ENCODE measurements at regions not wholly inside any gene's neighbourhood (a gene's known extent, or its start where the extent isn't known, plus 50 kb on each side); places are given as distances from the start of the nearest gene placed in this dataset.
"Not testable (repeated sequence)": the region's sequence is repeated elsewhere in the genome, so short reads cannot be mapped to it uniquely, and the experiment has no call there.

- Histone ChIP-seq H2AFZ (ENCODE audit: low read length) (no peak overlapping the region), H3K4me1 (ENCODE audit: insufficient read depth, low read length, poor library complexity, severe bottlenecking) (no peaks in the 10 kb centered on the region), H3K79me2 (ENCODE audit: insufficient read depth, low read length) (no peaks in the 10 kb centered on the region), H3F3A (ENCODE audit: low read depth) (no peaks in the 10 kb centered on the region), H3K9ac (ENCODE audit: low read depth, low read length, poor library complexity, severe bottlenecking) (no peak overlapping the region), H3K9me3 (ENCODE audit: insufficient read depth, low read depth, low read length) (no peaks in the 10 kb centered on the region), H3K4me3 (ENCODE audit: low read length, poor library complexity, severe bottlenecking) (no peak overlapping the region), H3K27me3 (ENCODE audit: insufficient read depth, low read length, poor library complexity, severe bottlenecking) (no peaks in the 10 kb centered on the region), H3K4me2 (ENCODE audit: low read depth, low read length, poor library complexity, severe bottlenecking) (no peak overlapping the region), H3K36me3 (ENCODE audit: insufficient read depth, low read length) (no peaks in the 10 kb centered on the region), H3K9me2 (replicated peaks; ENCODE audit: low read depth, low read length) (no peaks in the 10 kb centered on the region), H4K20me1 (ENCODE audit: insufficient read depth, low read length, poor library complexity, severe bottlenecking) (no peaks in the 10 kb centered on the region)
- TF ChIP-seq CTCF (conservative IDR thresholded peaks at IDR 0.05; ENCODE audit: low read length) (no peak), EZH2phosphoT487 (IDR thresholded peaks at IDR 0.05; ENCODE audit: borderline replicate concordance) (no peak)
These were observed 163.6 kb upstream of the MAP2 start for GRCh38 chr2:209260281-209260680.

- H3K79me2 ChIP-seq (ENCODE audit: insufficient read depth, low read length); H3K9ac ChIP-seq (ENCODE audit: low read depth, low read length, poor library complexity, severe bottlenecking); H3F3A ChIP-seq (ENCODE audit: low read depth); H3K27me3 ChIP-seq (ENCODE audit: insufficient read depth, low read length, poor library complexity, severe bottlenecking); H3K36me3 ChIP-seq (ENCODE audit: insufficient read depth, low read length); H3K9me3 ChIP-seq (ENCODE audit: insufficient read depth, low read depth, low read length); H3K4me1 ChIP-seq (ENCODE audit: insufficient read depth, low read length, poor library complexity, severe bottlenecking); H3K9me2 ChIP-seq (replicated peaks; ENCODE audit: low read depth, low read length); H4K20me1 ChIP-seq (ENCODE audit: insufficient read depth, low read length, poor library complexity, severe bottlenecking); H3K4me3 ChIP-seq (ENCODE audit: low read length, poor library complexity, severe bottlenecking); H2AFZ ChIP-seq (ENCODE audit: low read length); H3K4me2 ChIP-seq (ENCODE audit: low read depth, low read length, poor library complexity, severe bottlenecking): not testable (repeated sequence)
These were observed 162.3 kb upstream of the MAP2 start for GRCh38 chr2:209261366-209262053.

GRCh38 chr2:209269024-209269423, 154.8 kb upstream of the MAP2 start:
- no peaks in the 10 kb centered on the region for H3F3A ChIP-seq (ENCODE audit: low read depth)
- no peak overlapping the region for H3K4me3 ChIP-seq (ENCODE audit: low read length, poor library complexity, severe bottlenecking)
- no peaks in the 10 kb centered on the region for H3K79me2 ChIP-seq (ENCODE audit: insufficient read depth, low read length)
- no peaks in the 10 kb centered on the region for H3K4me1 ChIP-seq (ENCODE audit: insufficient read depth, low read length, poor library complexity, severe bottlenecking)
- no peaks in the 10 kb centered on the region for H3K27me3 ChIP-seq (ENCODE audit: insufficient read depth, low read length, poor library complexity, severe bottlenecking)
- no peak for TF ChIP-seq CTCF (conservative IDR thresholded peaks at IDR 0.05; ENCODE audit: low read length)
- no peak for TF ChIP-seq EZH2phosphoT487 (IDR thresholded peaks at IDR 0.05; ENCODE audit: borderline replicate concordance)
- no peaks in the 10 kb centered on the region for H3K9me2 ChIP-seq (replicated peaks; ENCODE audit: low read depth, low read length)
- H3K9ac ChIP-seq (ENCODE audit: low read depth, low read length, poor library complexity, severe bottlenecking) = no peak overlapping the region
- H4K20me1 ChIP-seq (ENCODE audit: insufficient read depth, low read length, poor library complexity, severe bottlenecking) = no peaks in the 10 kb centered on the region
- H3K4me2 ChIP-seq (ENCODE audit: low read depth, low read length, poor library complexity, severe bottlenecking) = no peak overlapping the region
- H2AFZ ChIP-seq (ENCODE audit: low read length) = no peak overlapping the region
- no peaks in the 10 kb centered on the region for H3K36me3 ChIP-seq (ENCODE audit: insufficient read depth, low read length)
- no peaks in the 10 kb centered on the region for H3K9me3 ChIP-seq (ENCODE audit: insufficient read depth, low read depth, low read length)

- Histone ChIP-seq H4K20me1 (ENCODE audit: insufficient read depth, low read length, poor library complexity, severe bottlenecking) (no peaks in the 10 kb centered on the region), H3K4me3 (ENCODE audit: low read length, poor library complexity, severe bottlenecking) (no peak overlapping the region), H3K4me2 (ENCODE audit: low read depth, low read length, poor library complexity, severe bottlenecking) (no peak overlapping the region), H3K36me3 (ENCODE audit: insufficient read depth, low read length) (no peaks in the 10 kb centered on the region), H3K27me3 (ENCODE audit: insufficient read depth, low read length, poor library complexity, severe bottlenecking) (no peaks in the 10 kb centered on the region), H3K4me1 (ENCODE audit: insufficient read depth, low read length, poor library complexity, severe bottlenecking) (no peaks in the 10 kb centered on the region), H3K9me2 (replicated peaks; ENCODE audit: low read depth, low read length) (no peaks in the 10 kb centered on the region), H3K9ac (ENCODE audit: low read depth, low read length, poor library complexity, severe bottlenecking) (no peak overlapping the region), H3K79me2 (ENCODE audit: insufficient read depth, low read length) (no peaks in the 10 kb centered on the region), H3K9me3 (ENCODE audit: insufficient read depth, low read depth, low read length) (no peaks in the 10 kb centered on the region), H3F3A (ENCODE audit: low read depth) (no peaks in the 10 kb centered on the region), H2AFZ (ENCODE audit: low read length) (no peak overlapping the region)
- TF ChIP-seq EZH2phosphoT487 (IDR thresholded peaks at IDR 0.05; ENCODE audit: borderline replicate concordance) (no peak), CTCF (conservative IDR thresholded peaks at IDR 0.05; ENCODE audit: low read length) (no peak)
These were observed 147.8 kb upstream of the MAP2 start for GRCh38 chr2:209276000-209276399.

Measured in Loucy (cell line).